HFFc6 (cell line): ENCODE measurements at regions not wholly inside any gene's neighbourhood (a gene's known extent, or its start where the extent isn't known, plus 50 kb on each side); places are given as distances from the start of the nearest gene placed in this dataset.

Experiments
- DNase-seq: peaks from one replicate; pipeline ENCODE4 v3.0.0-alpha.2; 2018
- H3K27ac Mint-ChIP-seq: 2 replicates; pipeline ENCODE4 v1.8.0; 2020; ENCODE audit warnings: mild to moderate bottlenecking, mixed read lengths
- H3K27me3 Mint-ChIP-seq: 2 replicates; pipeline ENCODE4 v1.8.0; 2021; ENCODE audit warnings: mild to moderate bottlenecking, moderate library complexity, mixed read lengths; ENCODE audit not compliant: insufficient read depth
- H3K36me3 Mint-ChIP-seq: 2 replicates; pipeline ENCODE4 v1.8.0; 2021; ENCODE audit warnings: low read depth, mixed read lengths
- H3K4me1 Mint-ChIP-seq: 2 replicates; pipeline ENCODE4 v1.8.0; 2020; ENCODE audit warnings: low read depth, mixed read lengths
- H3K4me3 Mint-ChIP-seq: 2 replicates; pipeline ENCODE4 v1.8.0; 2020; ENCODE audit warnings: mild to moderate bottlenecking, moderate library complexity, mixed read lengths
- H3K9me3 Mint-ChIP-seq: 2 replicates; pipeline ENCODE4 v1.8.0; 2020; ENCODE audit warnings: mild to moderate bottlenecking, mixed read lengths
- TF ChIP-seq, protein P1 (sequence below): fragments of 200-600 bp; sonication (generic); IDR thresholded peaks from 2 replicates; pipeline ENCODE4 v1.5.0; 2021; ENCODE audit warnings: antibody characterized with exemption, mild to moderate bottlenecking

DNA sequence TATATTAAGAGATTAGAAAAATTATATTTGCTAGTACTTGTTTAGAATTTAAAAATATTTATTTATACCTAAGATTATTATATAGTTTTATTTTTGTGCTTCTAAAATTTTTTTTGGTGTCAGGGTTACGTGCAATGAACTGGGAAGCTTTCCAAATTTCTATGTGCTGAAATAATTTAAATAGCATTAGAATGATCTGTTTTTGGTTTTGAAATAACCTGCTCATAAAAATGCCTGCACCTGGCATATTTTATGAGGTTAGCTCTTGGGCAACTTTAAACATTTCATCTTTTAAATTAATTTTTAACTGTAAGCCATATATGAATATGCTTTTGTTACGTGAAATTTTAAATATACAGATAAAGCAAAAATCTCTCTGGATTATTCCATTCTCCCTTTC is 482.5 kb downstream of the GLRX3 start:
- TF ChIP-seq, protein P1, sequence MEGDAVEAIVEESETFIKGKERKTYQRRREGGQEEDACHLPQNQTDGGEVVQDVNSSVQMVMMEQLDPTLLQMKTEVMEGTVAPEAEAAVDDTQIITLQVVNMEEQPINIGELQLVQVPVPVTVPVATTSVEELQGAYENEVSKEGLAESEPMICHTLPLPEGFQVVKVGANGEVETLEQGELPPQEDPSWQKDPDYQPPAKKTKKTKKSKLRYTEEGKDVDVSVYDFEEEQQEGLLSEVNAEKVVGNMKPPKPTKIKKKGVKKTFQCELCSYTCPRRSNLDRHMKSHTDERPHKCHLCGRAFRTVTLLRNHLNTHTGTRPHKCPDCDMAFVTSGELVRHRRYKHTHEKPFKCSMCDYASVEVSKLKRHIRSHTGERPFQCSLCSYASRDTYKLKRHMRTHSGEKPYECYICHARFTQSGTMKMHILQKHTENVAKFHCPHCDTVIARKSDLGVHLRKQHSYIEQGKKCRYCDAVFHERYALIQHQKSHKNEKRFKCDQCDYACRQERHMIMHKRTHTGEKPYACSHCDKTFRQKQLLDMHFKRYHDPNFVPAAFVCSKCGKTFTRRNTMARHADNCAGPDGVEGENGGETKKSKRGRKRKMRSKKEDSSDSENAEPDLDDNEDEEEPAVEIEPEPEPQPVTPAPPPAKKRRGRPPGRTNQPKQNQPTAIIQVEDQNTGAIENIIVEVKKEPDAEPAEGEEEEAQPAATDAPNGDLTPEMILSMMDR, result no peak
- peaks cover 70% of the 10 kb centered on the region for H3K9me3 Mint-ChIP-seq
- H3K36me3 Mint-ChIP-seq, result no peaks in the 10 kb centered on the region; the same call in 1 of the 2 replicates
- H3K27me3 Mint-ChIP-seq, result no peaks in the 10 kb centered on the region
- no peak overlapping the region for H3K27ac Mint-ChIP-seq
- H3K4me3 Mint-ChIP-seq, result no peak overlapping the region
- no peak for DNase-seq
- no peaks in the 10 kb centered on the region for H3K4me1 Mint-ChIP-seq

DNA sequence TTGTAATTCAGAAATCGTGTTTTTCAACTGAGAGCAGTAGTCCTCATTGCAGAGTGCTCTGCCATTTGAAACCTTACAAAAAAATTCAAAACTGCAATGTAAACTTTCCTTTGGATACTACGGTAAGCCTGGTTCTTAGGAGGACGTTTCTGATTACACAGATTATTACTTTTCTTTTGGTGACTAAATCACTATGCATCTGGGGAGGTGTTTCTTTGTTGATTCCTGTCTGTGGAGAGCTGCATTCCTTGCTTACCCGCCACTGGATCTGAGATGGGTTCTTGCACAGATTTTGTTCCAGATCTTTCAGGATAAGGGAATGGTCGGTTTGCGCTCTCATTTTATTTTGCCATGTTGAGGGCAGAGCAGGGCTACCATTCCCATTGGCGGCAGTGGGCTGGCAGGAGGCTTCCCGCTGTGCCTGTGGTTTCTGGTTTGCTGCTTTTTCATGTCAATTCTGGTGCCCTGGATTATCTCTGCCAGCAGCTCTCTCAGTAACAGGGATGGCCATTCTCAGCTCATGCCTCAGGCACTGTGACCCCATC is 485.1 kb downstream of the GLRX3 start:
- Mint-ChIP-seq H3K4me3 (no peak overlapping the region), H3K9me3 (peaks cover 75% of the 10 kb centered on the region), H3K27me3 (no peaks in the 10 kb centered on the region), H3K36me3 (peaks cover 14% of the 10 kb centered on the region; the same call in 1 of the 2 replicates), H3K27ac (no peak overlapping the region), H3K4me1 (no peaks in the 10 kb centered on the region)
- no peak for DNase-seq
- TF ChIP-seq, protein P1, result no peak

DNA sequence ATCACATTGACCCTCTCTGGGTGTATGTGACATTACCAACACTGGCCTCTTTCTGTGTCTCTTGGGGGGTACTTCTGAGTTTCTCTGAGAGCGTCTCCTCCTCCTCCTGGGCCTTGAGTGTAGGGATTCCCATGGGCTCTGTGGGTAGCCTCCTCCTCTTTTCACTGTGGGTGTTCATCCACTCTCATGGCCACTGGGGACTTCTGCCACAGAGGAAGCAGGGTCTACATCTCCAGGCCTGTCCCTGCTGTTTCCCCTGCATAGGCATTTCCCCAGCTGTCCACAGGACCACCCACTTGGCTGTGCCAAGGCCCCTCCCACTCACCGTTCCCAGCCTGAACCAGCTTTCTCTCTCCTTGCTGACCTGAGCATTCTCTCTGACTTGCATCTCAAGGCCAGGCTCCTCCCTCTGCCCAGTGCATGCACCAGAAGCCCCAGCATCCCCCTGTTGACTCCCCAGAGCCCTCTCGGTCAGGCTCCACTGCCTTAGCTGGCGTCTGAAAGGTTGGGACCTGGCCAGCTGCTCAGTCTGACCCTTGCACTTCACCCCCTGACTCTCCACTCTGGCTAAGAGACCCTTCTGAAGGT is 487.6 kb downstream of the GLRX3 start:
- TF ChIP-seq, protein P1, result no peak
- Mint-ChIP-seq H3K36me3 (peaks cover 14% of the 10 kb centered on the region; the same call in 1 of the 2 replicates), H3K9me3 (peaks cover 83% of the 10 kb centered on the region), H3K4me3 (no peak overlapping the region), H3K27ac (no peak overlapping the region), H3K27me3 (no peaks in the 10 kb centered on the region; the same call in 1 of the 2 replicates), H3K4me1 (no peaks in the 10 kb centered on the region)
- DNase-seq, result no peak

DNA sequence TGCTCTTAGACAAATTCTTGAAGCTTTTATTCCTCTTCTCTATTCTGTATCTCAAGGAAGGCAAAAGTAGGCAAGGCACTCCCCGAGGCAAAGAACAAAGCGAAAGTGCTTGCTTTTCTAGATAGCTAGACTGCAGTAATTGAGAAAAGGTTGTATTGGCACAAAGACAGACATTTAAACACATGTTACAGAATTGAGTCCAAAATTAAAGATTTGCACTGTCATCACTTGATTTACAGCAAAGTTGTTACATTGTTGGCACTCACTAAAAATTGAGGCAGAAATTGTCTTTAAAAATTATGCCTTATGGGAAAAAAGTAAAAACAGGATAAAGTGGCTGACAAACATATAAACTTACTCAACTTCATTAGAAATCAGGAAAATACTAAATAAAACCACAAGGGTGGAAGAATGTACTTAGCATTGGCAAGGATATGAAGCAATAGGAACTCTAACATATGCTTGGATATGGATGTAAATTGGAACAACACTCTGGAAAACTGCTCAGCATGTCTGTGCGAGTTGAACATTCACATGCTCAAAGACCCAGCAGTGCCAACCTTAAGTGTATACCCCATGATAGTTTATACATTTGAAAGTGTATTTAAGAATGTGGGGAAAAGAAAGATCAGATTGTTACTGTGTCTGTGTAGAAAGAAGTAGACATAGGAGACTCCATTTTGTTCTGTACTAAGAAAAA is 491.3 kb downstream of the GLRX3 start:
- Mint-ChIP-seq H3K4me3 (no peak overlapping the region), H3K27me3 (no peaks in the 10 kb centered on the region; the same call in 1 of the 2 replicates), H3K27ac (no peak overlapping the region), H3K4me1 (no peaks in the 10 kb centered on the region), H3K9me3 (peaks cover 72% of the 10 kb centered on the region), H3K36me3 (peaks cover 18% of the 10 kb centered on the region; the same call in 1 of the 2 replicates)
- TF ChIP-seq, protein P1, result no peak
- no peak for DNase-seq

DNA sequence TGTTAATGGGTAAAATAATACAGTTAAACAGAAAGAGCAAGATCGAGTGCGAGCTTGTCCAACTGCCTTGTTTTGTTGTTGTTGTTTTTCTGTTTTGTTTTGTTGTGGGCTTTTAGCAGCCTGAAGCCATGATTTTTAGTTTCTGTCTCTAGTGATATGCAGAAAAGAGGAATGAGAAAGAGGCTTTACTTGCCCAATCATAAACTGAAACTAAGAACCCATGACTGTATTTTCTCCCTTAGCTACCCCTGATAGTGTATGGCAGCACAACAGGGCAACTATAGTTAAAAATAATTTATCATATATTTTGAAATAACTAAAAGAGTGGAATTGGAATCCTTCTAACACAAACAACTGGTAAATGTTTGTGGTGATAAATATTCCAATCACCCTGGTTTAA is 493.9 kb downstream of the GLRX3 start:
- no peak overlapping the region for H3K27ac Mint-ChIP-seq
- TF ChIP-seq, protein P1, result no peak
- no peaks in the 10 kb centered on the region; the same call in 1 of the 2 replicates for H3K27me3 Mint-ChIP-seq
- H3K36me3 Mint-ChIP-seq, result peaks cover 15% of the 10 kb centered on the region; the same call in 1 of the 2 replicates
- DNase-seq, result no peak
- H3K9me3 Mint-ChIP-seq, result peaks cover 59% of the 10 kb centered on the region
- no peak overlapping the region for H3K4me3 Mint-ChIP-seq
- H3K4me1 Mint-ChIP-seq, result no peaks in the 10 kb centered on the region
